Right forelimb (tissue), 1 donor: ENCODE measurements at regions not wholly inside any gene's neighbourhood (a gene's known extent, or its start where the extent isn't known, plus 50 kb on each side); places are given as distances from the start of the nearest gene placed in this dataset.

Experiments used
- DNase-seq: peaks from one replicate; pipeline ENCODE4 v3.0.0-alpha.2; 2018

- DNase-seq, result no peak
Measured at GRCh38 chr11:30089921-30090320, 73.1 kb upstream of the KCNA4 start.

- no peak for DNase-seq
Measured at GRCh38 chr11:30091246-30091645, 74.4 kb upstream of the KCNA4 start.

GRCh38 chr11:30091737-30092136 is 74.9 kb upstream of the KCNA4 start:
- no peak for DNase-seq

GRCh38 chr11:30092518-30092917 is 75.7 kb upstream of the KCNA4 start:
- DNase-seq, result no peak

GRCh38 chr11:30100495-30100894 is 83.7 kb upstream of the KCNA4 start:
- DNase-seq, result no peak

- no peak for DNase-seq
Measured at GRCh38 chr11:30106222-30107181, 89.7 kb upstream of the KCNA4 start.

- DNase-seq, result no peak
Measured at GRCh38 chr11:30107899-30108298, 91.1 kb upstream of the KCNA4 start.

- no peak for DNase-seq
Measured at GRCh38 chr11:30109774-30110173, 92.9 kb upstream of the KCNA4 start.

- no peak for DNase-seq
Measured at GRCh38 chr11:30110691-30111090, 93.9 kb upstream of the KCNA4 start.

GRCh38 chr11:30111786-30112185 is 95.0 kb upstream of the KCNA4 start:
- no peak for DNase-seq

- no peak for DNase-seq
Measured at GRCh38 chr11:30113326-30113898, 96.6 kb upstream of the KCNA4 start.

- no peak for DNase-seq
Measured at GRCh38 chr11:30116512-30116911, 99.7 kb upstream of the KCNA4 start.

GRCh38 chr11:30120045-30120589 is 103.3 kb upstream of the KCNA4 start:
- no peak for DNase-seq

GRCh38 chr11:30125456-30125855 is 105.4 kb upstream of the FSHB start:
- no peak for DNase-seq

- no peak for DNase-seq
Measured at GRCh38 chr11:30128269-30128932, 102.4 kb upstream of the FSHB start.

- no peak for DNase-seq
Measured at GRCh38 chr11:30131535-30131934, 99.3 kb upstream of the FSHB start.

GRCh38 chr11:30133281-30133680 is 97.5 kb upstream of the FSHB start:
- no peak for DNase-seq

- no peak for DNase-seq
Measured at GRCh38 chr11:30143098-30143705, 87.6 kb upstream of the FSHB start.

- DNase-seq, result no peak
Measured at GRCh38 chr11:30147293-30147692, 83.5 kb upstream of the FSHB start.

- no peak for DNase-seq
Measured at GRCh38 chr11:30149998-30150397, 80.8 kb upstream of the FSHB start.

- DNase-seq, result no peak
Measured at GRCh38 chr11:30150425-30150824, 80.4 kb upstream of the FSHB start.

GRCh38 chr11:30153008-30153407 is 77.8 kb upstream of the FSHB start:
- DNase-seq, result no peak

GRCh38 chr11:30155428-30155827 is 75.4 kb upstream of the FSHB start:
- no peak for DNase-seq
